HPDE6-E6E7 (cell line): ENCODE measurements at regions not wholly inside any gene's neighbourhood (a gene's known extent, or its start where the extent isn't known, plus 50 kb on each side); places are given as distances from the start of the nearest gene placed in this dataset.
"Not testable (repeated sequence)": the region's sequence is repeated elsewhere in the genome, so short reads cannot be mapped to it uniquely, and the experiment has no call there.

Experiments
- DNase-seq: peaks from one replicate; pipeline ENCODE4 v3.0.0; 2011; ENCODE audit warnings: missing footprints; ENCODE audit errors: extremely low spot score

DNA sequence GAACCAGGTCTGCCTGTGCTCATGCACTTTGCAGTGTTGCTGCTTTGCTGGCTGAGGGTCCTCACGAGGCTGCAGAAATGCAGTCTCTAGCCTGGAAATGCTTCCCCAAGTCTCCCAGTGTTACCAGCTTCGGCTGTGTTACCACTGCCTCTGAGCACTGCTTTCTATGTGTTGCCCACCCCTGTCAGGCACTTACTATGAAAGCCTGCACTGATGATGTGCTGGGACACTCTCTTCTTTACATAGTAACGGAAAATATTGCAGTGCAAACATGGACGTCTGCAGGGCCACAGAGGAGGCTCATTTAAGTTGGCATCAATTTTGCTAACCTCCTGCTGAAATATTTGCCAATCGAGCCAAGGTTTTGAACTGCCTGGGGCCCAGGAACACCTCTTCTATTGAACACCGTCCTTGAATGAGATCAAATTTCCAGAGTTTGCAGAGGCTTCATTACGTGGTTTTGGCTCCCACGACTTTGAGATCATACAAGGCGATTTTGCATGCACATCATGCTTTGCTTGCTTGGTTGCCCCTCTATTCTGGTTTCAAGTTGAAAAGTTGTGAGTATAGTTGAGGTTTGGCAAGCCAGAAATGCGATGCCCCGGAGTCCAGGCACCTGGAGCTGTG is 404.7 kb upstream of the PODXL start:
- no peak for DNase-seq

DNA sequence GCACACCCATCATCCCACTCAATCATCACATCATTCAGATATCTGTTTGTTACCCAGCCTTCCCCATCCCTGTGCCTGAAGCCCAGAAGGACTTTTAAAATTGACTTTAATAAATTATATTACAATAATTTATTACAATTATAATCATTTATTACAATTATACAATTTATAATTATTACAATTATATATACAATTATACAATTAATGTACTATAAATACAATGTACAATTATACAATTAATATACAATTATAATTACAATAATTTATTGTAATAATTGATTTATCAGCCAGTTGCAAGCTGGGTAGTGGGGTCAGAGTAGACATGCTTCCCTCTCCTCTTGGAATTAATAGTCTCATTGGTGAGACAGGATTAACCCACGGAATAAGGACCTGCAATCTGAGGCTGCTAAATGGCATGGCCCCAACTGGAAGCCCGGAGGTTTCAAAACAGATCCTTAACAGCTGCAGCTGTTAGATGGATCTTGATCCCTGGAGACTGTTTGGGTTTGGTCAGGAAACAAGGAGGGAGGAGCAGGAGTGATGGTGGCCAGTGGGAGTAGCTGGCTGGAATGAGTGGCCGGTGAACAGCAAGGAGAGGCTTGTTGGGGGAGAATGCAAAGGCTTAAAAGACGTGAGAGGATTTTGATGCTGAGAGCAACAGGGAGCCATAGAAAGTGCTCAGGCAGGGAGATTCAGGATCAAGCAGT is 402.8 kb upstream of the PODXL start:
- no peak for DNase-seq

DNA sequence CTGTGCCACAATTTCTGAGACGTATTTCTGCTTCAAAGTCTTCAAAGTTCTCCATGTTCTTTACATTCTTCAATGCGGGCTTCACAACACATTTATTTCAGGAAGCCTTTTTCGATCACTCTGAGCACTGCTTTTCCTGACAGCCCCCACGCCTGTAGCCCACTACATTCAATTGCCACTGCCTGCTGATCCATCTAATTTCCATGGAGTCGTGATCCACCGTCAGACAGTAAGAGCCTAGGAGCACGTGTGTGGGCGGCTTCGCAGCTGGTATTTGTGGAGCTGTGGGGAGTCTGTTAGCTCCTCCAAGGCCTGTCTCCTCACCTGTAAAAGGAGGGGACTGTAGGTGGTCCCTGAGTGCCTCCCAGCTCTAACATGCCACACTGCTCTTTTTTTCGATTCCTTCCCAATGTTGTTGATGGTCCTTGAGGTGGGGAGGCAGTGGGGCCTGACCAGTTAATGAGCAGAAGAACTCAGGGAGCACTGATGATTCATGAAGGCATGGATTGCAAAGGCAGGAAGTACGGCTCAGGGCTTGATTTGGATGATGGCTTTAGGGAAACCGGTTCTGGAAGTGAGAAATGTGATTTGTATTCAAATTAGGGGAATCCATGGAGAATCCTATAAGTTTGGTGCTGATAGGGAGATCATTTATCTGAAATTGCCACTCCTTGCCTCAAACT is 401.1 kb upstream of the PODXL start:
- no peak for DNase-seq

DNA sequence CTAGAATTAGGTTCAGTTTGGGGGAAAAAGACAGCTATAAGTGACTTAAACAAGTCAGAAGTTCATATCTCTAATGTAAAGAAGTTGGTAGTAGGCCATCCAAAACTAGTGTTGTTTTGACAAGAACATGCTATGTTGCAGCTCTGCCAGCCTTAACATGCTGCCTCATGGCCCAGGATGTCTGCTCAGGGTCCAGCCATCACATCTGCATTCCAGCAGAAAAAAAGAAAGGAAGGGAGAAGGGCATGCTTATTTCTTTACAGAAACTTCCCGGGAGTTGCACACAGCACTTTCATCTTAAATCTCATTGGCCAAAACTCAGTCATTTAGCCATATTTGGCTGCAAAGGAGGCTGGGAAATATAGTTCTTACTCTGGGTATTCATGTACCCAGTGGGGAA is 400.4 kb upstream of the PODXL start:
- DNase-seq = no peak

DNA sequence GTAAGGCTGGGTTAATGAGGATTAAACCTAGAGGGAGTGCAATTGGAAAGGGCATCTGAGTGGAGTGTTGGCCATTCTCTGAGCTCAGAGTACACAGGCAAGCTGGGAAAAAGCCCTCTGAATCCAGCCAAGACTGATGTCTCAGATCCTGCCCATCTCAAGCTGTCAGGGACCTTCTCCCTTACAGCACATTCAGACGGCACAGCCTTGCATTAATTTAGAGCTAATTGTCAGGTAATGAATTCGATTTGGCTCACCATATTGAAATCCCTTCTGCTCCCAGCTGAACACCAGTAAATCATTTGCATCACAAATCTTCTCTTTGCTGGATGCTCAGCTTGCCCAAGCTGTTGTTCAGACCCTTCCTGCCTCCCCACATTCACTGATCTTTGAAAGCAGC is 399.3 kb upstream of the PODXL start:
- no peak for DNase-seq

DNA sequence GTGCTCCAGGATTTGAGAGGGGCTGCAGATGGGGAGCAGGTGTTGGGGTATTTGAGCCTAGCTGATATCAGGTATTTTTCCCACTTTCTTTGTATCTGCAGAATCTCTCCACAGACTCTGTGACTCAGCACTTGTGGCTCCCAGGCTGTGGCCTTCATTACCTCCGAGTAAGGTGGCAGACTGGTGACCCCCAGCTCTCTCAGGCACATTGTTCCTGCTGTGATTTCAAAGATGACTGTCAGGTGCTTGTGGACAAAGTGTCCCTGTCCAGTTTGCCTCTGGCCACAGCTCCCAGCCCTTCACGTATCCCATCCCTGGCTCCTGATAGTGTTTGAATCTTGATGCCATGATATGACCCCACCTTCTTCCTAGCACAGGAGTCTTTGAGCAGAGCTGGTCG is 396.8 kb upstream of the PODXL start:
- DNase-seq = no peak

DNA sequence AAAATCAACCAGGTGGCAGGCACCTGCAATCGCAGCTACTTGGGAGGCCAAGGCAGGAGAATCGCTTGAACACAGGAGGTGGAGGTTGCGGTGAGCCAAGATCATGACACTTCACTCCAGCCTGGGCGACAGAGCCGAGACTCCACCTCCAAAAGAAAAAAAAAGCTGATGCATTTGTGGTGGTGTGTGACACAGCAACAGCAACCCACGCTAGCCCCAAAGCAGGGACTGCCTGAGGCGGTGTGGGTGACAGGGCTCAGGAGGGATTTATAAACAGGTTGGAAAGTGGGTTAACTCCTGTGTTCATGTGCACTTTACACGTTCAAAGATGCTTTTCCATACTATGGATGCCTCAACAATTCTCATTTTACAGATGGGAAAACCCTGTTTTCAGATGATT is 395.9 kb upstream of the PODXL start:
- DNase-seq = no peak

DNA sequence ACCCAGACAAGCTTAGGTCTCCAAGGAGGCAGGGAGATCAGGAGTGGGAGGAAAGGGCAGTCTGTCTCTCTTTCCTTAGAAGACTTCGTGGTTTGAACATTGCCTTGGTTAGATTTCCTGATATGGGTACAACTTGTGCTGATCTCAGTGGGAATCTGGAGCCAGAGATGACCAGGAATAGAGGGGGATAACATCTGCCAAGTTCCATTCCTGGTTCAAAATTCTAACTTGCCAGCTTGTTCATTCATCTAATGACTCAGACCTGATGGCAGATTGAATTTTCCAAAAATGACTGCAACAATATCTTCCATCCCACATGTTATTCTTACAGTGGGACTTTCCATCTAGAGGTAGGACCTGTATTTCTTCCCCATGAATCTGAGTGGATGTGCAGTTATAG is 394.3 kb upstream of the PODXL start:
- no peak for DNase-seq

DNA sequence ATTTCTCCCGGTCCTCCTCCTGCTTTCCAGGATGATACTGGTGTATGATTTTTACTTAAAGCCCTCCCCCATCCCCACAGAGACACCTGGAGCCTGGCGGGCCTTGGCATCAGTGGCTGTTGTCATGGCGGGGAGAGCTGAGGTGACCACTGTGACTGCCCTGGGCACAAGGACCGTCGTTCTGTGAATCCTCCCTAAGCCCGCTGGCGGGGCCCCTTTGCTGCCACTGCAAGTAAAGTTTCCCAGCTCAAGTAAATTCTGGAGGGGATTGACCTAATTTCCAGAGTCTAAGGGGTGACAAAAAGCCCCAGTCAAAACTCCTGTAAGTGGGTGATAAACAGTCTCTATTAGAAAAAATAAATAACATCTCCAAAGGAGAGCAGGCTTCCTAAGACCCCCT is 393.2 kb upstream of the PODXL start:
- DNase-seq = no peak

DNA sequence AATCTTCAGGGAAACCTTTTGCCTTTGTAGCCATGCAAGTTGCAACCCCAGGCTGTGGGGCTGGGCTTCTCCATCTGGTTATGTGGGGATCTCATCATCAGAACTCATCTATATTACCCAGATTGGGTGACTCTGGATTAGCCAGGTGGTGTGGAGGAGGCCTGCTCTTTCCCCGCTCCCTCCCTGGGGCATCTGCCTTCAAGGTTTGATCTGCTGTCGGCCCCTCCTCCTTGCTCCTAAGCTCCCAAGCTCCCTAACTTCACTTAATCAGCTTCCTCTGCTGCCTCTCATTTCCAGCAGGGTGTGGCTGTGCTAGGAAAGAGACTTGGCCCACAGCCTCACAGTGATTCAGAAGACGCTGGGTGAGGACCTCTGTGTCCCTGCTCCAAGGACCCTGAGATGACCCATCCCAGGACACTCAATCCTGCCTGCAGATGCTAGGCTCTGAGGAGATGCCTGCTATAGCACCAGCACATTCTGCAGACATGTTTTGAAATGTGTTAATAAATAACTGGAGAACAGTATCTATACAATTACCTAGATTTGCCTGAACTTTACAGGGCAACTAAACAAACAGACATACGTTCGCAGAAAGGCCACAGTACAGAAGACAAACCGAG is 392.1 kb upstream of the PODXL start:
- no peak for DNase-seq

DNA sequence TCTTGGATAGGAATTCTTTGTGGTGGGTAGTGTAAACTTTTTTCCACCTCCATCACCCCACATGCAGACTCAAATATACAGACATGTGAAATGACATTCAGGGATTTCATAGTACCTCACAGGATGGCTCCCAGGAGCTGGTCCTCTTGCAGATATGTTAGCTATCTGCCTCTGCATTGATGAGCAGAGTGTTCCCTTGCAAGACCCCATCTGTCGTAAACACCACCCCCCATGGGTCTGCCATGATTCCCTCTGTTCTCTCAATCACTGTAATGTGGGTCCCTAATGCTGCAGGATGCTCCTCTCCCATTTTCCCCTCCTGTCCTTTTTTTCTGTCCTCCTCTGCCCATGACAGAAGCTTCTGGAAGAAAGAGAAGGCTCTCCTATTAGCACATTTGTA is 391.2 kb upstream of the PODXL start:
- no peak for DNase-seq

DNA sequence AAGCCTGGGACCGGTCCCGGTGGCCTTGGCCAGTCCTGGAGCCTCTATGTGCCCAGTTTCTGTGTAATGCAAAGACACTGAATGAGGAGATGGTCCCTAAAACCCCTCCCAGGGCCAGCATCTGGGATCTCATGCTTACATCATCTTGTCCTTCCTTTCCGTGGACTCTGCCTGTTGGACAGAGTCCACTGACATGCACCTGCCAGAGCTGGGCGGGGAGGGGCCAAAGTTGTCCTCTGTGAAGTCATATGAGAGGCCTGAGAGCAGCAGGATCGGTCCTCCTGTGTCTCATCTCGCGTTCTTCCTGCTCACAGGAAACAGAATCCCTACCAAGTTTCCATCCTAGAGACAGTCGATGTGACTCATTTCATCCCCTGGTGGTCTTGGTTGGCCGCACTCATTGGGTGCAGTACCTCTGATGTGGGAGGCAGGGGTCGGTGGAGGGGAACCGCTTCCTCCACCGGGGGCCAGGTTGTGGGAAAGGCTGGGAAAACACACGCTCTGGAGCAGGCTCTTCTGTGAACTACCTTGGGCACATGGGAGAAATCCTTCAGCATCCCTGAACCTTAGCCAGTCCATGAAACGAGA is 389.6 kb upstream of the PODXL start:
- no peak for DNase-seq

DNA sequence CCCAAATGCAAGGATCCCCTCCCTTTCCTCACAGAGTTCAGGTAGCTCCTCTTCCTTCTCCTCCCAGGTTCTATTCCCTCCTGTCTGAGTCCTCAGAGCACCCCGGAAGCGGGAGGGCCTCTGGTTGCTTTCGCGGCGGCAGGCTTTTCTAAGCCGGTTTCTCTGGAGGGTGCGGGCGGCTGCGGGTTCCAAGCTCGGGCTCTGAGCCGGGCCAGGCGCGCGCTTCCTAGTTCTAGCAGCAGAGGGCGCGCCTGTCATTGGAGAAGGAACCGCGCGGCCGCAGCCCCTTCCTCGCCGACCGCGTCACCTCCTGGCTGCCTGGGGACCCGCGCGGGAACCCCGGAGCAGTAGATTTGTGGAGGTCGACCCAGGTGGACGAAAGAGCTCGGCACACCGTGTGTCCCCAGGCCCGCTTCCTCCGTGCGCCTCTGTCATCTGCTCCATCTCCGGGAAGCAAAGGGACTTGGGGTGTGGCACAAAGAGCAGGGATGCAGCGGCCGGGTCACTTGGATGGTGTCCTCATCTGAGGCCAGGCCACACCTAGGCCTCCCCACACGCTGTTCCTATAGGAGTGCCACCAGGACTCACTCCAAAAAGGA is 389.0 kb upstream of the PODXL start:
- DNase-seq = peak; percentile 48

DNA sequence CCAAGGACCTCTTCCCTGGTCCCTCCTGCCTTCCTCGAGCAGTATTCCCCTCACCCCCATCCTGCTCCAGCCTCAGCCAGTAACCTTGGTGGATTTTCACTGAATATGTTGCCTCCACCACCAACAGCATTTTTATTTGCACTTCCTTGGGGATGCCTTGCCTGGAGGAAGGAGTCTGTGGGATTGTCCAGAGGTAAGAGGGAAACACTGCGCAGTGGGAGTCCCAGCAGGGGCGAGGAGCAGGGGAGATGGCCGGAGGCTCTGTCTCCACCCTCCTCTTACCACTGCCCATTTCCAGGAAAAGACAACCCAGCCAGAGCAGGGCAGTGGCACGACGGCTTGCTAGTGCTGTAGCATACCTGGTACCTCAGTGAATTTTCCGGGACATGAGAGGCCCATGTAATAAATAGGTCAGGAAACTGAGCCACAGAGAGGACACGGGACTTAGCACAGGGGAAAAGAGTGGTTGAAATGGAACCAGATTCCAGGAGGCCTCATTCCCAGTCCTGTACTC is 388.2 kb upstream of the PODXL start:
- DNase-seq = no peak

DNA sequence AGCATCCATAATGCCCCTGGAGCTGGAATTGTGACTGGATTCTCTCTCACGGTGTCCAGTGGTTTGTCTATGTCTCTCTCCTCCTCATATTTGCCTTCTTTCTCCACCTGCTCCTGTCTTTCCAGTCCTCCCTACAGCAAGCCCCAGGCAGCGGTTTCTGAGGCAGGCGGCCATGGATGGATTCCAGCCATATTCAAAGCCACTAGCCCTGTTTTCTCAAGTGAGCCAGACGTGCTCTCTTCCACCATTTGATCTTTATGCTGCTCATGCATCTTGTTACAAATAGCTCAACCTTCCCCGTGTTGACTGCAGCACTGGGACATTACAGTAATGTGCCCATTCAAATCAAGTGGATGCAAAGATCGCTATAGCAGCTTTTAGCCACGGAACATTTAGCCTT is 387.2 kb upstream of the PODXL start:
- DNase-seq = no peak

DNA sequence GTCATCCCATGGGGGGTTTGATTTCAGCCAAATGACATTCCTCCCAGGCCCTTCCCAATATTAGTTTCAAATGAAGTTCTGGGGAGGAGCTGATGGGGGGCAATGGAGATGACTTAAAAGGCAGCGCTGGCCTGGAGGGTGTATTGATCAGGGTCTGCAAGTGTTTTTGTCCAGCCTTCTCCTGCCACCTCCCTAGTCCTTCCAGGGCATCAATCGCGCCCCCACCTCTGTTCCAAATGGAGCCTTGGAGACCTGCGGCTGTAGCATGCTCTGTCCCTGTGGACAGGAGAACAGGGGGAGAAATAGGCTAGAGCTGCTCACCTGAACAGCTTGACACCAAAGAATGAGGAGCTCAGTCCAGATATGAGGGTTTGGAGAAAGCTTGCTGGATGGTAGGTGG is 386.8 kb upstream of the PODXL start:
- DNase-seq = no peak

DNA sequence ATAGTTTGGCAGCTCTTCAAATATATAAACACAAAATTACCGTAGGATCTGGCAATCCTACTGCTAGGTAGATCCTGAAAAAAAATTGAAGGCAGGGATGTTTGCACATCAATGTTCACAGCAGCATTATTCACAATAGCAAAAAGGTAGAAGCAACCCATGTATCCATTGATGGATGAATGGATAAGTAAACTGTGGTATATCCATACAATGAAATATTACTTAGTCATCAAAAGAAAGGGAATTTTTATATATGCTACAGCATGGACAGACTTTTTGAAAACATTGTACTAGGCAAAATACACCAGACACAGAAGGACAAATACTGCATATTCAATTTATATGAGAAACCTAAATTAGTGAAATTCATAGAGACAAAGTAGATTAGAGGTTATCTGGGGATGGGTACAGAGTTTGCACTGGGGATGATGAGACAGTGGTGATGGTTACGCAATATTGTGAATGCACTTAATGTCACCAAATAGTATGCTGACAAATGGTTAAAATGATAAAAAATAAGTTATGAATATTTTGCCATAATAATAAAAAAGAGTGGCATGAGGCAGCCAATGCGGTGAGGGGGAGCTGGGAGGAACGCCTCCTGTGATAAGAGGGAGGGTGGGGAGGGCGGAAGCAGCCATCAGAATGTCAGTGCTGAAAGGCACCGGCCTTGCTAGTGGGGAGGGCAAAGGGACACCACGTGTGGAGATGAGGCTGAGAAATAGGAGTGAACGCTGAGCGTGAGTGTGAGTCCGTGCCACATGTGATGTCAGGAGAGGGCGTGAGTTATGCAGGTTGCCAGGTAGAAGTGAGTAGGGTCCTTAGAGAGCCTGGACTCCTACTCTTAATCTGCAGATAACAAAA is 386.1 kb upstream of the PODXL start:
- DNase-seq = no peak

DNA sequence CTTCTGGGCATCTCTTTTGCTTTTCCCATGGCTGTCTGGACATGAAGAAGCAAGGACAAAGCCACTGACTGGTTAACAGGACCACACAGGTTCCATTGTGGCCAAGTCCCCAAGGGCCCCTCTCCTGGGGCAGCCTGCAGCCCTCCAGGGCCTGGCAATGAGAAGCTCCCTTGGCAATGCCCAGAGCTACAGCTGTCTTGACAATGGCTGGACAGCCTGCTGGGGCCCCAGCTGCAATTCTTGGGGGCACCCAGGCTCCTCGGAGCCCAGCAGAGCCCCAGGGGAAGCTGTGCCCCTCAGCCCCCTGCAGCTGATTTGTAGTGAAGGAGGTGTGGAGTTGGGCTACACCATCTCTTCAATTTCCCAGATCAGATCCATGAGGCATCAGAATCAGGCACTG is 384.9 kb upstream of the PODXL start:
- no peak for DNase-seq

DNA sequence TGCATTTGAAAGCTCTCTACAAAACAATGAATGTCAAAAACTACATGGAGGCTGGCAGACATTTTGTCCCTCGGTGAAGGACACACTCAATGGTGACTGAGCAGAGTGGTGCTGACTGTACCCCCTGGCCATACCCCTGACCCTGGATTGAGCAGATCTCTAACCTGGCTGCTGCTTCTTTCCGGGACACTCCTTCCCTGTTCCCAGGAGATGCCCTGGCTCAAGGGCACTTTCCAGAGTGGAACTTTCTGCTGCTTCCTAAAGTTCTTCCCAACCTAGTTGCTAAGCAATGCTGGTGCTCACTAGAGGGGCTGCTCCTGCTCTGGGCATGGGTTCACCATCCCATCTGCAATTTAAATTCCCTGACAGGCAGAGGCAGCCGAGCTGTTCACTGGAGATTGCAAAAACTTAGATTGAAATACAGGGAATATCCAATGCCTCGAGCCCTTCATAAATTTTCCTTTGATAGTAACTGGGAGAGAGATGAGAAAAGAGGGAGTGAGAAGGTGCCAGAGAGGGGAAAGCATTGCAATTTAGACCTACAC is 384.3 kb upstream of the PODXL start:
- DNase-seq = no peak

DNA sequence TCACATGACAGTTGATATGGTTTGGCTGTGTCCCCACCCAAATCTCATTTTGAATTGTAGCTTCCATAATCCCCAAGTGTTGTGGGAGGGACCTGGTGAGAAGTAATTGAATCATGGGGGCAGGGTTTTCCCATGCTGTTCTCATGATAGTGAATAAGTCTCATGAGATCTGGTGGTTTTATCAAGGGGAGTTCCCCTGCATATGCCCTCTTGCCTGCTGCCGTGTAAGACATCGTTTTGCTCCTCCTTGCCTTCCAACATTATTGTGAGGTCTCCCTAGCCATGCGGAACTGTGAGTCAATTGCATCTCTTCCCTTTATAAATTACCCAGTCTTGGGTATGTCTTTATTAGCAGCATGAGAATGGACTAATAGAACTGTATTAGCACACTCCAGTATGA is 382.4 kb upstream of the PODXL start:
- not testable (repeated sequence) for DNase-seq

DNA sequence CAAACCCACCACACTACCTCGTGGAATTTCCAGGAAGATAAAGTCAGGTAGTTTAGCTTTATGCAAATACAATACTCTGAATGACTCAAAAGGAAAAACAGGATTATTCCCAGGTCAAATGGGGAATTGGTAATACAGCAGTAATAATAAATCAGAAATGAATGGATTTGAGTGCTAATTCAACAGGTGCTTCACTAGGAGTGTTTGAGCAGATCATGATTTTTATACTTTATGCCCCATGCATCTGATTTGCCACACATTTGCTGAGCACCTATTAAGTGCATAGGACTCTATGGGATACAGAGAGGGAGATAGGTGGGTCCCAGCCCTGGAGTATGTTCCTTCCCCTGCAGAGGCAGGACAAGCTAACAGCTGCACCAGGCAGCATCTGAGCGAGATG is 381.4 kb upstream of the PODXL start:
- DNase-seq = no peak
